Upper lobe of left lung (tissue), 4 donors: ENCODE measurements at regions not wholly inside any gene's neighbourhood (a gene's known extent, or its start where the extent isn't known, plus 50 kb on each side); places are given as distances from the start of the nearest gene placed in this dataset.

Experiments
- POLR2A ChIP-seq, 4 donors: fragments of 450-650 bp; IDR thresholded peaks; one replicate each; pipeline ENCODE4 v1.5.1; 2016 to 2017; ENCODE audit warnings: antibody characterized with exemption in 4 of 4, mild to moderate bottlenecking in 2 of 4
- POLR2AphosphoS5 ChIP-seq, 2 donors: sonication (generic); formaldehyde crosslinking; IDR thresholded peaks; one replicate each; pipeline ENCODE4 v1.5.1; 2017; ENCODE audit warnings: antibody characterized with exemption in 2 of 2
- TF ChIP-seq, protein P1 (sequence below), 6 experiments: fragments of 450-650 bp in 4 of 6; fragments of 200-600 bp in 2 of 6; sonication (generic) in 2 of 6; IDR thresholded peaks; one replicate each; pipeline ENCODE4 v1.5.1; 2016 to 2019; ENCODE audit warnings: antibody characterized with exemption in 6 of 6

GRCh38 chr6:44045672-44046015 is 81.6 kb downstream of the MRPL14 start:
- TF ChIP-seq POLR2AphosphoS5 (IDR thresholded peaks at IDR 0.05): no peak
- TF ChIP-seq, protein P1, sequence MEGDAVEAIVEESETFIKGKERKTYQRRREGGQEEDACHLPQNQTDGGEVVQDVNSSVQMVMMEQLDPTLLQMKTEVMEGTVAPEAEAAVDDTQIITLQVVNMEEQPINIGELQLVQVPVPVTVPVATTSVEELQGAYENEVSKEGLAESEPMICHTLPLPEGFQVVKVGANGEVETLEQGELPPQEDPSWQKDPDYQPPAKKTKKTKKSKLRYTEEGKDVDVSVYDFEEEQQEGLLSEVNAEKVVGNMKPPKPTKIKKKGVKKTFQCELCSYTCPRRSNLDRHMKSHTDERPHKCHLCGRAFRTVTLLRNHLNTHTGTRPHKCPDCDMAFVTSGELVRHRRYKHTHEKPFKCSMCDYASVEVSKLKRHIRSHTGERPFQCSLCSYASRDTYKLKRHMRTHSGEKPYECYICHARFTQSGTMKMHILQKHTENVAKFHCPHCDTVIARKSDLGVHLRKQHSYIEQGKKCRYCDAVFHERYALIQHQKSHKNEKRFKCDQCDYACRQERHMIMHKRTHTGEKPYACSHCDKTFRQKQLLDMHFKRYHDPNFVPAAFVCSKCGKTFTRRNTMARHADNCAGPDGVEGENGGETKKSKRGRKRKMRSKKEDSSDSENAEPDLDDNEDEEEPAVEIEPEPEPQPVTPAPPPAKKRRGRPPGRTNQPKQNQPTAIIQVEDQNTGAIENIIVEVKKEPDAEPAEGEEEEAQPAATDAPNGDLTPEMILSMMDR (IDR thresholded peaks at IDR 0.05): no peak
- no peak for TF ChIP-seq POLR2A (IDR thresholded peaks at IDR 0.05)
